LNCAP (cell line): ENCODE measurements at regions not wholly inside any gene's neighbourhood (a gene's known extent, or its start where the extent isn't known, plus 50 kb on each side); places are given as distances from the start of the nearest gene placed in this dataset.

Experiments
- CTCF ChIP-seq: fragments of 450-650 bp; IDR thresholded peaks from 2 replicates; pipeline ENCODE4 v1.5.1; 2017; ENCODE audit warnings: mild to moderate bottlenecking

GRCh38 chr7:26051021-26051420 is 101.0 kb upstream of the NFE2L3 start:
- no peak for TF ChIP-seq CTCF

GRCh38 chr7:26052706-26053105 is 99.3 kb upstream of the NFE2L3 start:
- TF ChIP-seq CTCF, result no peak

- TF ChIP-seq CTCF, result no peak
Measured at GRCh38 chr7:26054386-26054785, 97.6 kb upstream of the NFE2L3 start.

- TF ChIP-seq CTCF, result no peak
Measured at GRCh38 chr7:26055241-26055640, 96.8 kb upstream of the NFE2L3 start.

- no peak for TF ChIP-seq CTCF
Measured at GRCh38 chr7:26060733-26061677, 91.0 kb upstream of the NFE2L3 start.

GRCh38 chr7:26061678-26062603 is 90.1 kb upstream of the NFE2L3 start:
- TF ChIP-seq CTCF, result peak; percentile 79

- TF ChIP-seq CTCF, result no peak
Measured at GRCh38 chr7:26065652-26066051, 86.3 kb upstream of the NFE2L3 start.
